Uterus (tissue), 2 donors: ENCODE measurements at regions not wholly inside any gene's neighbourhood (a gene's known extent, or its start where the extent isn't known, plus 50 kb on each side); places are given as distances from the start of the nearest gene placed in this dataset.

Experiments used
- CTCF ChIP-seq, 4 experiments: fragments of 200-600 bp in 2 of 4; fragments of 450-650 bp in 2 of 4; sonication (generic) in 2 of 4; IDR thresholded peaks; one replicate each; pipeline ENCODE4 v1.5.1; 2016 to 2019; ENCODE audit warnings: antibody characterized with exemption in 4 of 4, mild to moderate bottlenecking in 2 of 4, moderate library complexity in 1 of 4
- POLR2A ChIP-seq, 2 donors: fragments of 450-650 bp; IDR thresholded peaks; one replicate each; pipeline ENCODE4 v1.6.1; 2016; ENCODE audit warnings: antibody characterized with exemption in 2 of 2, mild to moderate bottlenecking in 1 of 2, moderate library complexity in 1 of 2

- no peak for TF ChIP-seq CTCF (IDR thresholded peaks at IDR 0.05)
- TF ChIP-seq POLR2A (IDR thresholded peaks at IDR 0.05), result no peak
Observed at GRCh38 chr4:57911203-57911602, 801.0 kb upstream of the IGFBP7 start.
